Vagina (tissue), 2 donors: ENCODE measurements at regions not wholly inside any gene's neighbourhood (a gene's known extent, or its start where the extent isn't known, plus 50 kb on each side); places are given as distances from the start of the nearest gene placed in this dataset.

ENCODE experiments used
- DNase-seq, 2 donors: peaks; one replicate each; pipeline ENCODE4 v3.0.0-alpha.2; 2017; ENCODE audit errors: extremely low spot score in 2 of 2
- H3K27ac ChIP-seq: fragments of 200-600 bp; sonication (generic); one replicate; pipeline ENCODE4 v1.5.1; 2019
- H3K27me3 ChIP-seq: fragments of 200-600 bp; sonication (generic); one replicate; pipeline ENCODE4 v1.5.1; 2019
- H3K36me3 ChIP-seq, 2 donors: fragments of 200-600 bp; sonication (generic); one replicate each; pipeline ENCODE4 v1.5.1; 2017 to 2019
- H3K4me1 ChIP-seq: fragments of 200-600 bp; sonication (generic); one replicate; pipeline ENCODE4 v1.5.1; 2019
- H3K4me3 ChIP-seq, 2 donors: fragments of 200-600 bp; sonication (generic); 1 replicate in 1 of 2; 2 replicates in 1 of 2; pipeline ENCODE4 v1.5.1; 2016 to 2019
- H3K9me3 ChIP-seq: fragments of 200-600 bp; sonication (generic); one replicate; pipeline ENCODE4 v1.5.1; 2019
- POLR2A ChIP-seq, 2 donors: fragments of 450-650 bp; IDR thresholded peaks; one replicate each; pipeline ENCODE4 v1.6.1; 2017; ENCODE audit warnings: antibody characterized with exemption in 2 of 2, mild to moderate bottlenecking in 2 of 2, moderate library complexity in 2 of 2
- POLR2AphosphoS5 ChIP-seq, 2 donors: sonication (generic); formaldehyde crosslinking; IDR thresholded peaks; one replicate each; pipeline ENCODE4 v1.9.0; 2017; ENCODE audit warnings: antibody characterized with exemption in 2 of 2, mild to moderate bottlenecking in 2 of 2, low read depth in 1 of 2; ENCODE audit not compliant: insufficient read depth in 1 of 2
- intact Hi-C: fragments of 100-400 bp; cut with DNase I; formaldehyde crosslinking; loops from one replicate; pipeline ENCODE4 v1.15.1; 2023
- TF ChIP-seq, protein P1 (sequence below), 3 experiments: fragments of 450-650 bp in 2 of 3; fragments of 200-600 bp in 1 of 3; sonication (generic) in 1 of 3; IDR thresholded peaks; one replicate each; pipeline ENCODE4 v1.5.1; 2017 to 2019; ENCODE audit warnings: antibody characterized with exemption in 3 of 3, mild to moderate bottlenecking in 2 of 3, moderate library complexity in 2 of 3

DNA sequence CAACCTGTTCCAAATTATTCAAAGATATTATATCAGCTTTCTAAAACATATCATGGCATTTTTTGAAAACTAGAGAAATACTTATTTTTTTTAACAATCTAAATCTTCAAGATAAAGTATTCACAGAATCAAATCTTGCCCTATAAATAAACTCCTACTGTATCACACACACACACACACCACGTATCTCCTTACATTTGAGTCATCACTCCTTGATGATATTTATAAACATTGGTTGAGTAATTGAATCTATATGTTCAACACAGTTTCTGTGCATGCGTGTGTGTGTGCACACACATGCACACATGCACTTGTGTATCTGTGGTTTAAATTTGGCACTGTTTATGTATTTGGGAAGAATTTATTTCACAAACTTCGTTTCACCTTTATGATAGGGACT, 1716.4 kb downstream of the EFNA5 start:
- Histone ChIP-seq H3K27ac (no peak overlapping the region), H3K9me3 (no peaks in the 10 kb centered on the region), H3K36me3 (no peaks in the 10 kb centered on the region), H3K4me3 (no peak overlapping the region), H3K27me3 (no peaks in the 10 kb centered on the region), H3K4me1 (no peaks in the 10 kb centered on the region)
- intact Hi-C loops, result no loop called here
- TF ChIP-seq POLR2A (IDR thresholded peaks at IDR 0.05) (no peak), POLR2AphosphoS5 (IDR thresholded peaks at IDR 0.05; ENCODE audit: insufficient read depth in 1 of 2, low read depth in 1 of 2) (no peak)
- TF ChIP-seq, protein P1, sequence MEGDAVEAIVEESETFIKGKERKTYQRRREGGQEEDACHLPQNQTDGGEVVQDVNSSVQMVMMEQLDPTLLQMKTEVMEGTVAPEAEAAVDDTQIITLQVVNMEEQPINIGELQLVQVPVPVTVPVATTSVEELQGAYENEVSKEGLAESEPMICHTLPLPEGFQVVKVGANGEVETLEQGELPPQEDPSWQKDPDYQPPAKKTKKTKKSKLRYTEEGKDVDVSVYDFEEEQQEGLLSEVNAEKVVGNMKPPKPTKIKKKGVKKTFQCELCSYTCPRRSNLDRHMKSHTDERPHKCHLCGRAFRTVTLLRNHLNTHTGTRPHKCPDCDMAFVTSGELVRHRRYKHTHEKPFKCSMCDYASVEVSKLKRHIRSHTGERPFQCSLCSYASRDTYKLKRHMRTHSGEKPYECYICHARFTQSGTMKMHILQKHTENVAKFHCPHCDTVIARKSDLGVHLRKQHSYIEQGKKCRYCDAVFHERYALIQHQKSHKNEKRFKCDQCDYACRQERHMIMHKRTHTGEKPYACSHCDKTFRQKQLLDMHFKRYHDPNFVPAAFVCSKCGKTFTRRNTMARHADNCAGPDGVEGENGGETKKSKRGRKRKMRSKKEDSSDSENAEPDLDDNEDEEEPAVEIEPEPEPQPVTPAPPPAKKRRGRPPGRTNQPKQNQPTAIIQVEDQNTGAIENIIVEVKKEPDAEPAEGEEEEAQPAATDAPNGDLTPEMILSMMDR (IDR thresholded peaks at IDR 0.05), result no peak
- DNase-seq, result no peak

GRCh38 chr5:105953616-105954015, 1717.1 kb downstream of the EFNA5 start:
- TF ChIP-seq, protein P1 (IDR thresholded peaks at IDR 0.05), result no peak
- TF ChIP-seq POLR2AphosphoS5 (IDR thresholded peaks at IDR 0.05; ENCODE audit: insufficient read depth in 1 of 2, low read depth in 1 of 2) (no peak), POLR2A (IDR thresholded peaks at IDR 0.05) (no peak)
- H3K9me3 ChIP-seq, result no peaks in the 10 kb centered on the region
- DNase-seq, result no peak
- no peaks in the 10 kb centered on the region for H3K27me3 ChIP-seq
- H3K27ac ChIP-seq, result no peak overlapping the region
- H3K4me1 ChIP-seq, result no peaks in the 10 kb centered on the region
- intact Hi-C loops, result no loop called here
- H3K4me3 ChIP-seq, result no peak overlapping the region
- no peaks in the 10 kb centered on the region for H3K36me3 ChIP-seq

- no peak for TF ChIP-seq POLR2AphosphoS5 (IDR thresholded peaks at IDR 0.05; ENCODE audit: insufficient read depth in 1 of 2, low read depth in 1 of 2)
- TF ChIP-seq, protein P1 (IDR thresholded peaks at IDR 0.05), result no peak
- Histone ChIP-seq H3K9me3 (no peaks in the 10 kb centered on the region), H3K27ac (no peak overlapping the region), H3K4me1 (no peaks in the 10 kb centered on the region), H3K36me3 (no peaks in the 10 kb centered on the region), H3K4me3 (no peak overlapping the region), H3K27me3 (no peaks in the 10 kb centered on the region)
- DNase-seq, result no peak
- intact Hi-C loops, result no loop called here
Measured at GRCh38 chr5:105952875-105953274, 1717.9 kb downstream of the EFNA5 start.

GRCh38 chr5:105947461-105947860, 1723.3 kb downstream of the EFNA5 start:
- H3K4me1 ChIP-seq, result no peaks in the 10 kb centered on the region
- H3K27ac ChIP-seq, result no peak overlapping the region
- H3K9me3 ChIP-seq, result no peaks in the 10 kb centered on the region
- H3K27me3 ChIP-seq, result no peaks in the 10 kb centered on the region
- TF ChIP-seq, protein P1 (IDR thresholded peaks at IDR 0.05), result no peak
- TF ChIP-seq POLR2AphosphoS5 (IDR thresholded peaks at IDR 0.05; ENCODE audit: insufficient read depth in 1 of 2, low read depth in 1 of 2) (no peak), POLR2A (IDR thresholded peaks at IDR 0.05) (no peak)
- intact Hi-C loops, result no loop called here
- H3K4me3 ChIP-seq, result no peak overlapping the region
- H3K36me3 ChIP-seq, result no peaks in the 10 kb centered on the region
- DNase-seq, result no peak

GRCh38 chr5:105945203-105945972, 1725.3 kb downstream of the EFNA5 start:
- no peak for TF ChIP-seq POLR2A (IDR thresholded peaks at IDR 0.05)
- TF ChIP-seq, protein P1 (IDR thresholded peaks at IDR 0.05), result no peak
- no peak for TF ChIP-seq POLR2AphosphoS5 (IDR thresholded peaks at IDR 0.05; ENCODE audit: insufficient read depth in 1 of 2, low read depth in 1 of 2)
- DNase-seq, result no peak
- intact Hi-C loops, result no loop called here
- Histone ChIP-seq H3K27ac (no peak overlapping the region), H3K4me3 (no peak overlapping the region), H3K27me3 (no peaks in the 10 kb centered on the region), H3K36me3 (no peaks in the 10 kb centered on the region), H3K4me1 (no peaks in the 10 kb centered on the region), H3K9me3 (no peaks in the 10 kb centered on the region)
